MM.1S (cell line): ENCODE measurements at regions not wholly inside any gene's neighbourhood (a gene's known extent, or its start where the extent isn't known, plus 50 kb on each side); places are given as distances from the start of the nearest gene placed in this dataset.

ENCODE experiments used
- CTCF ChIP-seq: fragments of 300-600 bp; sonication (generic); IDR thresholded peaks from 2 replicates; pipeline ENCODE4 v1.5.1; 2016; ENCODE audit warnings: antibody characterized with exemption, low read length, mixed read lengths
- EZH2 ChIP-seq: fragments of 300-600 bp; sonication (generic); optimal IDR thresholded peaks from 2 replicates; pipeline ENCODE3; 2017; ENCODE audit warnings: low read depth, mild to moderate bottlenecking, antibody characterized with exemption, low read length, mixed read lengths
- EZH2phosphoT487 ChIP-seq: fragments of 300-600 bp; sonication (generic); IDR thresholded peaks from 2 replicates; pipeline ENCODE4 v1.6.1; 2018; ENCODE audit warnings: antibody characterized with exemption, low read length

GRCh38 chr20:39773380-39774000 is 811.3 kb downstream of the DHX35 start:
- TF ChIP-seq CTCF (no peak), EZH2phosphoT487 (no peak), EZH2 (no peak)
